ENCODE measurements at regions not wholly inside any gene's neighbourhood (a gene's known extent, or its start where the extent isn't known, plus 50 kb on each side); places are given as distances from the start of the nearest gene placed in this dataset.
A peak's percentile ranks its signal among the peaks of the same experiment; 100 is the strongest.

DNA sequence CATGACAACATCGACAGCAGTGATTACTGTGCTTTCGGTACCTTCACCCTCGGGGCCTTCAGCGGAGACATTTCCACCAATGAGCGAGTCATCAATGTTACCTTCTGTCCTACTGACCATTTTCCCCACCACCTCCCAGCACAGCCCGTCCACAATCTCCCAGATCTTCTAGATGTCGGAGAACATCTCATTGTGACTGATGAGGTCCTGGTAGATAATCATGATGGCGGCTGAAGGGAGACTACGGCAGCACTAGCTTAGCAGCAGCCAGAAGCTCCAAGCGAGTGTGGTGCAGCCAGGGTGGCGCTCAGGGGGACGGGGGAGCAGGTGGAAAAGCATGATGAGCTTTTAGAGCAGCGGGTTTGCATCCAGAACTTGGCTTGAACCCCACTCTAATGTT, 379.0 kb downstream of the TLR4 start (continued):
- TF ChIP-seq, protein P1, sequence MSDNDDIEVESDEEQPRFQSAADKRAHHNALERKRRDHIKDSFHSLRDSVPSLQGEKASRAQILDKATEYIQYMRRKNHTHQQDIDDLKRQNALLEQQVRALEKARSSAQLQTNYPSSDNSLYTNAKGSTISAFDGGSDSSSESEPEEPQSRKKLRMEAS (IDR thresholded peaks at IDR 0.05; ENCODE audit: low read depth, low read length), result no peak
- TF ChIP-seq ZNF217 (IDR thresholded peaks at IDR 0.05), result no peak
- no peak for TF ChIP-seq NR2C2 (IDR thresholded peaks at IDR 0.05; ENCODE audit: borderline replicate concordance, control insufficient read depth, insufficient read length, low read depth)
- no peak for TF ChIP-seq LARP7 (IDR thresholded peaks at IDR 0.05)
- TF ChIP-seq PAX5 (IDR thresholded peaks at IDR 0.05; ENCODE audit: borderline replicate concordance, low read depth, low read length), result no peak
- TF ChIP-seq CEBPB (IDR thresholded peaks at IDR 0.05; ENCODE audit: borderline replicate concordance in 1 of 2, low read depth in 2 of 2, low read length in 2 of 2), result no peak
- no peak for TF ChIP-seq SP1 (IDR thresholded peaks at IDR 0.05; ENCODE audit: low read depth, low read length)
- no peak for TF ChIP-seq NFXL1 (IDR thresholded peaks at IDR 0.05; ENCODE audit: borderline replicate concordance)
- no peak for TF ChIP-seq ATF7 (IDR thresholded peaks at IDR 0.05; ENCODE audit: low read depth)
- TF ChIP-seq IRF4 (IDR thresholded peaks at IDR 0.05; ENCODE audit: low read depth, low read length), result no peak

DNA sequence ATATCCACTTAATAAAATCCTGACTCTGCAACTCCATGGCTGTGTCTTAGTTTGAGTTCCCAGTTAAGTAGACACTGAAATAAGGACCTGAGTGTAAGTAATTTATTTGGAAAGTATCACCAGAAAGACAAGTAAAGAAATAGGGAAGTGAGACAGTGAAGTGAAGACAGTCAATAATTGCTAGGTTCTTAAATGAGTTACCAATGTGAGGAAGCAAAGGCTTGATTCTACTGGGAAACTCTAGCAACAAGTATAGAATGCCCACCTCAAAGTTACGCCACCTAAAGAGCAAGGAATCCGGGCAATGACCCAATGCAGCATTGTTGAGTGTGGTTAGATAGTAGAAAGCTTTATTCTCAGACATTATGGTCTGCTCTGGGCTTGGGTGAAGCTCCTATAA, 383.9 kb downstream of the TLR4 start:
- H3K4me3 ChIP-seq, result no peak overlapping the region
- ChIA-PET RAD21 (ENCODE audit: unreplicated experiment) (no interaction called here), CTCF (no interaction called here), SMC1A (ENCODE audit: uncharacterized antibody, unreplicated experiment) (no interaction called here), POLR2A (no interaction called here)
- no peak for ATAC-seq
- H3K4me2 ChIP-seq (ENCODE audit: control insufficient read depth, insufficient read depth), result no peak overlapping the region
- FAIRE-seq, result no peak
- no peaks in the 10 kb centered on the region for H3K9me3 ChIP-seq (replicated peaks; ENCODE audit: control insufficient read depth, insufficient read depth, low read length)
- 38% methylated on average over 2 of the region's 2 CpGs for WGBS (ENCODE audit: insufficient coverage, insufficient replicate concordance, low lambda C conversion rate, missing lambda C conversion rate)
- no peaks in the 10 kb centered on the region for H4K20me1 ChIP-seq (ENCODE audit: control insufficient read depth, insufficient read depth)
- in situ Hi-C loops (cut with MboI), result no loop called here
- BruUV-seq (replicated peaks), result no TSS peak
- no peaks in the 10 kb centered on the region for H3K79me2 ChIP-seq (ENCODE audit: control insufficient read depth, insufficient read depth, low read length)
- H3K36me3 ChIP-seq (ENCODE audit: control insufficient read depth in 2 of 2, insufficient read depth in 2 of 2, low read length in 1 of 2), result no peaks in the 10 kb centered on the region
- intact Hi-C loops (cut with micrococcal nuclease; ENCODE audit: unreplicated experiment), result no loop called here
- H3K27ac ChIP-seq (ENCODE audit: control insufficient read depth, insufficient read depth), result no peak overlapping the region
- no peak overlapping the region for H2AFZ ChIP-seq (ENCODE audit: control insufficient read depth, low read depth, low read length)
- no peak for TF ChIP-seq JUND (IDR thresholded peaks at IDR 0.05; ENCODE audit: low read depth, low read length)
- no peak for TF ChIP-seq SIN3A (IDR thresholded peaks at IDR 0.05; ENCODE audit: low read depth, low read length)
- TF ChIP-seq SPI1 (IDR thresholded peaks at IDR 0.05; ENCODE audit: borderline replicate concordance, insufficient read depth, low read depth, low read length), result peak; percentile 42; the same call in 1 of the 2 replicates
- TF ChIP-seq, protein P2, sequence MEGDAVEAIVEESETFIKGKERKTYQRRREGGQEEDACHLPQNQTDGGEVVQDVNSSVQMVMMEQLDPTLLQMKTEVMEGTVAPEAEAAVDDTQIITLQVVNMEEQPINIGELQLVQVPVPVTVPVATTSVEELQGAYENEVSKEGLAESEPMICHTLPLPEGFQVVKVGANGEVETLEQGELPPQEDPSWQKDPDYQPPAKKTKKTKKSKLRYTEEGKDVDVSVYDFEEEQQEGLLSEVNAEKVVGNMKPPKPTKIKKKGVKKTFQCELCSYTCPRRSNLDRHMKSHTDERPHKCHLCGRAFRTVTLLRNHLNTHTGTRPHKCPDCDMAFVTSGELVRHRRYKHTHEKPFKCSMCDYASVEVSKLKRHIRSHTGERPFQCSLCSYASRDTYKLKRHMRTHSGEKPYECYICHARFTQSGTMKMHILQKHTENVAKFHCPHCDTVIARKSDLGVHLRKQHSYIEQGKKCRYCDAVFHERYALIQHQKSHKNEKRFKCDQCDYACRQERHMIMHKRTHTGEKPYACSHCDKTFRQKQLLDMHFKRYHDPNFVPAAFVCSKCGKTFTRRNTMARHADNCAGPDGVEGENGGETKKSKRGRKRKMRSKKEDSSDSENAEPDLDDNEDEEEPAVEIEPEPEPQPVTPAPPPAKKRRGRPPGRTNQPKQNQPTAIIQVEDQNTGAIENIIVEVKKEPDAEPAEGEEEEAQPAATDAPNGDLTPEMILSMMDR (IDR thresholded peaks at IDR 0.05 in 2 of 3, conservative IDR thresholded peaks at IDR 0.05 in 1 of 3; ENCODE audit: control insufficient read depth in 2 of 3, extremely low read depth in 1 of 3, insufficient read depth in 1 of 3, low read depth in 3 of 3, low read length in 3 of 3), result no peak
- H3K4me1 ChIP-seq (ENCODE audit: control insufficient read depth, insufficient read depth, low read length), result no peaks in the 10 kb centered on the region
- H3K27me3 ChIP-seq (replicated peaks in 1 of 2; ENCODE audit: control insufficient read depth in 2 of 2, insufficient read depth in 2 of 2, low read length in 1 of 2), result no peaks in the 10 kb centered on the region
- H3K9ac ChIP-seq (ENCODE audit: control insufficient read depth, insufficient read depth, low read length), result no peak overlapping the region
- no peak for DNase-seq (ENCODE audit: low read depth, low spot score)

Measured in GM12878 (cell line).